GM12878 (cell line): ENCODE measurements at regions not wholly inside any gene's neighbourhood (a gene's known extent, or its start where the extent isn't known, plus 50 kb on each side); places are given as distances from the start of the nearest gene placed in this dataset.

Source experiments
- ATAC-seq: fragments of 200-7000 bp; cut with Tn5 transposase; 3 replicates; pipeline ENCODE4 v1.9.1; 2020; ENCODE audit warnings: mild to moderate bottlenecking, moderate library complexity
- BruUV-seq: library from RNA; stranded (reverse); fragments of 400-500 nt; replicated peaks from 2 replicates; lab custom pipeline; 2021; lab: Mats Ljungman, UMichigan
- CTCF ChIA-PET: fragments of 300-600 bp; sonication (Branson Sonifier 250); formaldehyde crosslinking; extraction: SDS; loops from one replicate; lab custom pipeline; 2021; ENCODE audit warnings: inconsistent platforms; lab: Yijun Ruan, JAX
- POLR2A ChIA-PET: fragments of 350-600 bp; formaldehyde crosslinking; extraction: SDS; loops from one replicate; lab custom pipeline; 2021; ENCODE audit warnings: inconsistent platforms; lab: Charles Lee
- RAD21 ChIA-PET: fragments of 300-600 bp; sonication (Branson Sonifier 250); formaldehyde crosslinking; loops from one replicate; lab custom pipeline; 2023; ENCODE audit warnings: antibody characterized with exemption; ENCODE audit not compliant: unreplicated experiment; lab: Charles Lee
- SMC1A ChIA-PET: fragments of 300-600 bp; sonication (Branson Sonifier 250); formaldehyde crosslinking; loops from one replicate; lab custom pipeline; 2023; ENCODE audit not compliant: unreplicated experiment, uncharacterized antibody; lab: Charles Lee
- DNase-seq: peaks from one replicate; pipeline ENCODE4 v3.0.0-alpha.2; 2011; ENCODE audit warnings: low read depth, low spot score
- FAIRE-seq: peaks from 3 replicates; lab custom pipeline; 2011; peaks lifted over from hg19 to GRCh38; lab: Jason Lieb, UNC
- H2AFZ ChIP-seq: 2 replicates; pipeline ENCODE4 v1.6.0; 2011; ENCODE audit warnings: low read depth, low read length, control low read depth; ENCODE audit not compliant: control insufficient read depth
- H3K27ac ChIP-seq: 2 replicates; pipeline ENCODE4 v1.5.1; 2011; ENCODE audit warnings: control low read depth; ENCODE audit not compliant: control insufficient read depth, insufficient read depth
- H3K27me3 ChIP-seq, 2 experiments: replicated peaks in 1 of 2; 2 replicates each; pipeline versions ENCODE4 v1.6.0 to v1.6.1; 2011; ENCODE audit warnings: low read length in 1 of 2; ENCODE audit not compliant: control insufficient read depth in 2 of 2, insufficient read depth in 2 of 2
- H3K36me3 ChIP-seq, 2 experiments: 2 replicates each; pipeline ENCODE4 v1.5.1; 2011; ENCODE audit warnings: low read length in 1 of 2; ENCODE audit not compliant: control insufficient read depth in 2 of 2, insufficient read depth in 2 of 2
- H3K4me1 ChIP-seq: 2 replicates; pipeline ENCODE4 v1.6.1; 2011; ENCODE audit warnings: mild to moderate bottlenecking, low read length, moderate library complexity, mixed read lengths; ENCODE audit not compliant: control insufficient read depth, insufficient read depth
- H3K4me2 ChIP-seq: 2 replicates; pipeline ENCODE4 v1.6.0; 2011; ENCODE audit warnings: control low read depth; ENCODE audit not compliant: control insufficient read depth, insufficient read depth
- H3K4me3 ChIP-seq: fragments of 200-600 bp; sonication (generic); 2 replicates; pipeline ENCODE4 v1.5.1; 2016
- H3K79me2 ChIP-seq: 2 replicates; pipeline ENCODE4 v1.6.0; 2011; ENCODE audit warnings: low read length; ENCODE audit not compliant: control insufficient read depth, insufficient read depth
- H3K9ac ChIP-seq: 2 replicates; pipeline ENCODE4 v1.8.0; 2011; ENCODE audit warnings: low read length, control low read depth, mixed read lengths; ENCODE audit not compliant: control insufficient read depth, insufficient read depth
- H3K9me3 ChIP-seq: replicated peaks from 3 replicates; pipeline ENCODE4 v1.5.1; 2011; ENCODE audit warnings: mild to moderate bottlenecking, low read length; ENCODE audit not compliant: control insufficient read depth, insufficient read depth
- H4K20me1 ChIP-seq: 2 replicates; pipeline ENCODE4 v1.6.0; 2011; ENCODE audit not compliant: control insufficient read depth, insufficient read depth
- CBX3 ChIP-seq: fragments of 200-600 bp; sonication (generic); IDR thresholded peaks from 2 replicates; pipeline ENCODE4 v1.6.1; 2016; ENCODE audit warnings: low read depth, borderline replicate concordance
- EGR1 ChIP-seq, 2 experiments: IDR thresholded peaks; 1 replicate in 1 of 2; 2 replicates in 1 of 2; pipeline ENCODE4 v1.6.1; 2011 to 2012; ENCODE audit warnings: low read depth in 2 of 2, low read length in 2 of 2, borderline replicate concordance in 1 of 2, mild to moderate bottlenecking in 1 of 2, moderate library complexity in 1 of 2
- FOXM1 ChIP-seq: IDR thresholded peaks from 2 replicates; pipeline ENCODE4 v1.6.1; 2012; ENCODE audit warnings: low read depth, mild to moderate bottlenecking, inconsistent platforms, low read length, moderate library complexity
- KDM1A ChIP-seq: fragments of 200-600 bp; sonication (generic); IDR thresholded peaks from 2 replicates; pipeline ENCODE4 v1.6.1; 2016; ENCODE audit warnings: borderline replicate concordance
- MEF2A ChIP-seq: IDR thresholded peaks from 2 replicates; pipeline ENCODE4 v1.6.1; 2011; ENCODE audit warnings: low read depth, mild to moderate bottlenecking, low read length, moderate library complexity; ENCODE audit not compliant: insufficient read depth
- NFXL1 ChIP-seq: fragments of 450-650 bp; IDR thresholded peaks from 2 replicates; pipeline ENCODE4 v1.6.1; 2017; ENCODE audit warnings: antibody characterized with exemption, mild to moderate bottlenecking, borderline replicate concordance
- NR2F1 ChIP-seq: fragments of 450-650 bp; conservative IDR thresholded peaks from 2 replicates; pipeline ENCODE4 v1.6.1; 2017; ENCODE audit warnings: mild to moderate bottlenecking
- PAX8 ChIP-seq: fragments of 450-650 bp; IDR thresholded peaks from 2 replicates; pipeline ENCODE4 v1.6.1; 2017; ENCODE audit warnings: mild to moderate bottlenecking, moderate library complexity
- POU2F2 ChIP-seq: IDR thresholded peaks from 3 replicates; pipeline ENCODE4 v1.6.1; 2011; ENCODE audit warnings: low read depth, mild to moderate bottlenecking, low read length, borderline replicate concordance
- RELB ChIP-seq: fragments of 450-650 bp; IDR thresholded peaks from 2 replicates; pipeline ENCODE4 v1.6.1; 2017; ENCODE audit warnings: low read depth, mild to moderate bottlenecking, moderate library complexity
- STAT3 ChIP-seq: IDR thresholded peaks from 2 replicates; pipeline ENCODE4 v1.6.1; 2011; ENCODE audit warnings: low read depth, low read length, improper control_type of control experiment
- USF1 ChIP-seq: IDR thresholded peaks from 2 replicates; pipeline ENCODE4 v1.6.1; 2011; ENCODE audit warnings: borderline replicate concordance, low read depth, mild to moderate bottlenecking, moderate library complexity, mixed read lengths, low read length; ENCODE audit not compliant: insufficient read depth; ENCODE audit errors: extremely low read length
- WRNIP1 ChIP-seq: IDR thresholded peaks from 2 replicates; pipeline ENCODE4 v1.6.1; 2011; ENCODE audit warnings: low read depth, low read length, improper control_type of control experiment, borderline replicate concordance
- ZBTB4 ChIP-seq: fragments of 450-650 bp; formaldehyde crosslinking; IDR thresholded peaks from 2 replicates; pipeline ENCODE4 v1.4.0; 2022; ENCODE audit warnings: mild to moderate bottlenecking, moderate library complexity
- ZBTB40 ChIP-seq: fragments of 450-650 bp; IDR thresholded peaks from 2 replicates; pipeline ENCODE4 v1.6.1; 2016; ENCODE audit warnings: mild to moderate bottlenecking, moderate library complexity, borderline replicate concordance
- ZNF384 ChIP-seq: IDR thresholded peaks from 2 replicates; pipeline ENCODE4 v1.6.1; 2012; ENCODE audit warnings: low read depth, mild to moderate bottlenecking, low read length, improper control_type of control experiment, borderline replicate concordance
- WGBS: methylation state at CpG from one replicate; pipeline ENCODE4 v1.1.6; 2016; ENCODE audit warnings: low lambda C conversion rate; ENCODE audit not compliant: insufficient replicate concordance, insufficient coverage; ENCODE audit errors: missing lambda C conversion rate; 5-methylcytosine and 5-hydroxymethylcytosine counted together
- in situ Hi-C: fragments of 300-500 bp; cut with MboI; formaldehyde crosslinking; loops from 9 replicates; pipeline ENCODE4 v1.14.3; 2018; ENCODE audit warnings: mixed read lengths
- intact Hi-C: fragments of 100-400 bp; cut with micrococcal nuclease; formaldehyde crosslinking; loops from one replicate; pipeline ENCODE4 v1.14.2; 2022; ENCODE audit not compliant: unreplicated experiment

- FAIRE-seq, result no peak
- CTCF ChIA-PET, result no interaction called here
- no peak overlapping the region for H3K27ac ChIP-seq
- no peaks in the 10 kb centered on the region for H3K9me3 ChIP-seq
- ATAC-seq, result no peak
- H4K20me1 ChIP-seq, result no peaks in the 10 kb centered on the region
- RAD21 ChIA-PET, result no interaction called here
- SMC1A ChIA-PET, result no interaction called here
- in situ Hi-C loops (no loop called here), intact Hi-C loops (no loop called here)
- H3K4me2 ChIP-seq, result no peak overlapping the region
- no peak for DNase-seq
- POLR2A ChIA-PET, result no interaction called here
- no peak overlapping the region for H3K9ac ChIP-seq
- no peak overlapping the region for H2AFZ ChIP-seq
- H3K79me2 ChIP-seq, result no peaks in the 10 kb centered on the region
- no peaks in the 10 kb centered on the region for H3K4me1 ChIP-seq
- no peak overlapping the region for H3K4me3 ChIP-seq
- WGBS, result 8% methylated on average over 5 of the region's 5 CpGs
- BruUV-seq, result no TSS peak
- no peaks in the 10 kb centered on the region; a peak in 1 of 4 replicates for H3K27me3 ChIP-seq
- H3K36me3 ChIP-seq, result no peaks in the 10 kb centered on the region
- no peak for TF ChIP-seq NFXL1
- TF ChIP-seq STAT3, result no peak
- TF ChIP-seq USF1, result no peak
- TF ChIP-seq RELB, result no peak
- no peak for TF ChIP-seq ZBTB4
- no peak for TF ChIP-seq POU2F2
- no peak for TF ChIP-seq FOXM1
- TF ChIP-seq ZNF384, result no peak
- no peak for TF ChIP-seq CBX3
- no peak for TF ChIP-seq WRNIP1
- no peak for TF ChIP-seq EGR1 (IDR thresholded peaks at IDR 0.05; ENCODE audit: borderline replicate concordance in 1 of 2, low read depth in 2 of 2, low read length in 2 of 2)
- TF ChIP-seq NR2F1, result no peak
- no peak for TF ChIP-seq ZBTB40
- TF ChIP-seq KDM1A, result no peak
- TF ChIP-seq MEF2A, result no peak
- TF ChIP-seq PAX8, result no peak
Observed at GRCh38 chr10:128684215-128684614, 558.0 kb upstream of the MKI67 start.
